DOHH2 (cell line): ENCODE measurements at regions not wholly inside any gene's neighbourhood (a gene's known extent, or its start where the extent isn't known, plus 50 kb on each side); places are given as distances from the start of the nearest gene placed in this dataset.
A peak's percentile ranks its signal among the peaks of the same experiment; 100 is the strongest.

Experiments
- H3F3A ChIP-seq: fragments of 200-600 bp; sonication (generic), shearing (Covaris generic); 2 replicates; pipeline ENCODE4 v1.6.0; 2016; ENCODE audit warnings: antibody characterized with exemption, mild to moderate bottlenecking; ENCODE audit not compliant: control insufficient read depth, insufficient read depth
- H3K27ac ChIP-seq: fragments of 200-600 bp; sonication (generic); 2 replicates; pipeline ENCODE4 v1.5.1; 2014; ENCODE audit warnings: low read depth, mild to moderate bottlenecking, low read length, moderate library complexity
- H3K27me3 ChIP-seq: fragments of 200-600 bp; sonication (generic); 2 replicates; pipeline ENCODE4 v1.6.1; 2014; ENCODE audit warnings: mild to moderate bottlenecking, low read length, mixed read lengths; ENCODE audit not compliant: control insufficient read depth
- H3K36me3 ChIP-seq: fragments of 200-600 bp; sonication (generic); 2 replicates; pipeline ENCODE4 v1.6.1; 2014; ENCODE audit warnings: mild to moderate bottlenecking, low read length, moderate library complexity, mixed read lengths; ENCODE audit not compliant: control insufficient read depth
- H3K4me1 ChIP-seq: fragments of 200-600 bp; sonication (generic); 2 replicates; pipeline ENCODE4 v1.6.1; 2014; ENCODE audit warnings: mild to moderate bottlenecking, low read length, mixed read lengths; ENCODE audit not compliant: control insufficient read depth
- H3K4me2 ChIP-seq: fragments of 200-600 bp; sonication (generic); 2 replicates; pipeline ENCODE4 v1.6.0; 2014; ENCODE audit warnings: mild to moderate bottlenecking, low read length, moderate library complexity
- H3K4me3 ChIP-seq: fragments of 200-600 bp; sonication (generic); 2 replicates; pipeline ENCODE4 v1.5.1; 2014; ENCODE audit warnings: mild to moderate bottlenecking, low read length, mixed read lengths
- H3K79me2 ChIP-seq: fragments of 200-600 bp; sonication (generic); 2 replicates; pipeline ENCODE4 v1.6.1; 2014; ENCODE audit warnings: mild to moderate bottlenecking, low read length, mixed read lengths; ENCODE audit not compliant: control insufficient read depth
- H3K9me2 ChIP-seq: fragments of 200-600 bp; sonication (generic); replicated peaks from 2 replicates; pipeline ENCODE4 v1.6.1; 2014; ENCODE audit warnings: mild to moderate bottlenecking, low read length, mixed read lengths; ENCODE audit not compliant: control insufficient read depth
- H3K9me3 ChIP-seq: fragments of 200-600 bp; sonication (generic); 2 replicates; pipeline ENCODE4 v1.6.1; 2014; ENCODE audit warnings: antibody characterized with exemption, low read length, mixed read lengths; ENCODE audit not compliant: control insufficient read depth, insufficient read depth
- H4K20me1 ChIP-seq: fragments of 200-600 bp; sonication (generic); 2 replicates; pipeline ENCODE4 v1.6.0; 2014; ENCODE audit warnings: low read depth, mild to moderate bottlenecking, antibody characterized with exemption, low read length, moderate library complexity; ENCODE audit not compliant: control insufficient read depth, insufficient read depth
- EZH2phosphoT487 ChIP-seq: fragments of 200-600 bp; sonication (generic); IDR thresholded peaks from 2 replicates; pipeline ENCODE4 v1.6.1; 2017; ENCODE audit warnings: borderline replicate concordance, mild to moderate bottlenecking, antibody characterized with exemption, low read length, moderate library complexity, mixed read lengths
- TF ChIP-seq, protein P1 (sequence below): fragments of 200-600 bp; sonication (generic); IDR thresholded peaks from one replicate; pipeline ENCODE4 v1.5.1; 2014; ENCODE audit warnings: antibody characterized with exemption, mild to moderate bottlenecking, low read depth, low read length; ENCODE audit not compliant: poor library complexity, severe bottlenecking

DNA sequence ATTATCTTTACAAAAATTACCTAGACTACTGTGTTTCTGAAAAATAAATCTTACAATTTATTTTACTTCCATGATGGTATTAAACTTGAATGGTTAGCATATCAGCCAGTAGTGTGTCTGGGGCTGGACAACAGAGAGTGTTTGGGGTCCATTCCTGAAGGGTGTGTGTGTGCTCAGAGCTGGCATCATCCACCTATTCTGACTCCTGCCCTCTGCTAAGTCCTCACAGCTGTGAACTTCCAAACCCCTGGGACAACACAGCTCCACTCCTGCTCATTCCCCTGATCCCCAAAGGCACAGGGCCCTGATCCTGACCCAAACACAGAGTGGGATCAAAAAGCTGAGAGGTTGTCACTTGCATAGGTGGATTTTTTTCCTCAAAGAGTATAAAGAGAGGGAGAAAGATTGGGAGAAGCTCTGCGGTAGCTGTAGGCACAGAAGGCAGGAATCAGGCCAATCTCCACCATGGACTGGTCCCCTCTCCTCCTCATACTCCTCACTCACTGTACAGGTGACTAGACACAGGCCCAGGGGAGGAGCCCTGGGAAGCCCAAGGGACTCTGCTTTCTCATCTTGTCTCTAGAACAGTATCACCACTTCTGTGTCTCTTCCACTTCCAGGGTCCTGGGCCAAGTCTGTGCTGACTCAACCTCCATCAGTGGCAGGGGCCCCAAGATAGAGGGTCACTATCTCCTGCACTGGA lies 55.7 kb upstream of the TOP3B start:
- no peak for TF ChIP-seq EZH2phosphoT487
- TF ChIP-seq, protein P1, sequence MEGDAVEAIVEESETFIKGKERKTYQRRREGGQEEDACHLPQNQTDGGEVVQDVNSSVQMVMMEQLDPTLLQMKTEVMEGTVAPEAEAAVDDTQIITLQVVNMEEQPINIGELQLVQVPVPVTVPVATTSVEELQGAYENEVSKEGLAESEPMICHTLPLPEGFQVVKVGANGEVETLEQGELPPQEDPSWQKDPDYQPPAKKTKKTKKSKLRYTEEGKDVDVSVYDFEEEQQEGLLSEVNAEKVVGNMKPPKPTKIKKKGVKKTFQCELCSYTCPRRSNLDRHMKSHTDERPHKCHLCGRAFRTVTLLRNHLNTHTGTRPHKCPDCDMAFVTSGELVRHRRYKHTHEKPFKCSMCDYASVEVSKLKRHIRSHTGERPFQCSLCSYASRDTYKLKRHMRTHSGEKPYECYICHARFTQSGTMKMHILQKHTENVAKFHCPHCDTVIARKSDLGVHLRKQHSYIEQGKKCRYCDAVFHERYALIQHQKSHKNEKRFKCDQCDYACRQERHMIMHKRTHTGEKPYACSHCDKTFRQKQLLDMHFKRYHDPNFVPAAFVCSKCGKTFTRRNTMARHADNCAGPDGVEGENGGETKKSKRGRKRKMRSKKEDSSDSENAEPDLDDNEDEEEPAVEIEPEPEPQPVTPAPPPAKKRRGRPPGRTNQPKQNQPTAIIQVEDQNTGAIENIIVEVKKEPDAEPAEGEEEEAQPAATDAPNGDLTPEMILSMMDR: no peak
- Histone ChIP-seq H3K9me3 (no peaks in the 10 kb centered on the region; the same call in 1 of the 2 replicates), H3K27me3 (no peaks in the 10 kb centered on the region), H3K4me1 (peaks cover 98% of the 10 kb centered on the region), H4K20me1 (no peaks in the 10 kb centered on the region), H3K4me2 (peak overlapping the region; percentile 68), H3F3A (peaks cover 33% of the 10 kb centered on the region), H3K79me2 (peaks cover 90% of the 10 kb centered on the region), H3K4me3 (peak overlapping the region; percentile 46), H3K9me2 (no peaks in the 10 kb centered on the region), H3K36me3 (peaks cover 51% of the 10 kb centered on the region), H3K27ac (peak overlapping the region; percentile 86)

DNA sequence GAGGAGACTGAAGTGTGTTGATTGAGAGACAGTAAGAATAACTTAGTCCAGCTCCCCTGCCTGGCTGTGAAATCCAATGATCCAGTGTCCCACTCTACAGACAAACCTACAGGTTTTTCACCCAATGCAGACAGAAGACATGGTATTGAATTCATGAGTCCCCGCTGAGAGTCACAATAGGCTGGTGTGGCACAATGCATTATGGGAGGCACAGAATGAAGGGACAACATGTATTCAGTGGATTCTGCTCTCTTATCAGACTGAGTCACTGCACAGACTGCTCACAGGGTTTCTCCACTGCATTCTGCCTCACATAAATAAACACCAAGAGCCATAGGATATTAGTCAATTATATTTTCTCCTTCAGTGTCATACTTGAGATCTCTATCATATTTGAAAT lies 55.2 kb upstream of the TOP3B start:
- Histone ChIP-seq H3K4me1 (peaks cover 98% of the 10 kb centered on the region), H3K27ac (peak overlapping the region; percentile 86), H3F3A (peaks cover 33% of the 10 kb centered on the region), H4K20me1 (no peaks in the 10 kb centered on the region), H3K9me2 (no peaks in the 10 kb centered on the region), H3K4me2 (peak overlapping the region; percentile 68), H3K9me3 (no peaks in the 10 kb centered on the region; the same call in 1 of the 2 replicates), H3K4me3 (peak overlapping the region; percentile 46), H3K36me3 (peaks cover 46% of the 10 kb centered on the region), H3K27me3 (no peaks in the 10 kb centered on the region), H3K79me2 (peaks cover 90% of the 10 kb centered on the region)
- TF ChIP-seq EZH2phosphoT487: no peak
- TF ChIP-seq, protein P1: no peak

DNA sequence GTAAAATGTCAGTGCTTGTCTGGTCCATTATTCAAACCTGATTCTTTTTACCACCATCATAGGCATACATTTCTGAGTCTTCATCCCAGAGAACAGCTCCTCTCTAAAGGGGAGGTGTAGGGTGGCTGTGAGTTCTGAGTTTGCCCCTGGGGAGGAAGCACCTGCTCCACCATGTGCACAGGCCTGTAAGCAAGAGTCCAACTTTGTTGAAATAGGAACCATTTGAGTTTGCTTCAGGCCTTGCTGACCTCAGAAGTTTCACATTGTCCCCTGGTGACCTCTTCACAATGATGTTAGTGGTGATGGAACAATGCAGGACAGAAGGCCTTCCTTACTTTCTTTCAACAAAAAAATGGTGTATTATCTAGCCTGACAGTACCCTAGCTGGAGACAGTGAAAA lies 54.6 kb upstream of the TOP3B start:
- Histone ChIP-seq H3K4me3 (peak overlapping the region; percentile 46), H3K27ac (peak overlapping the region; percentile 86), H3F3A (peaks cover 35% of the 10 kb centered on the region), H3K4me1 (peaks cover 99% of the 10 kb centered on the region), H3K4me2 (peak overlapping the region; percentile 68), H3K9me3 (no peaks in the 10 kb centered on the region; the same call in 1 of the 2 replicates), H3K9me2 (no peaks in the 10 kb centered on the region), H3K27me3 (no peaks in the 10 kb centered on the region), H3K79me2 (peaks cover 86% of the 10 kb centered on the region), H3K36me3 (peaks cover 48% of the 10 kb centered on the region), H4K20me1 (no peaks in the 10 kb centered on the region)
- TF ChIP-seq, protein P1: no peak
- TF ChIP-seq EZH2phosphoT487: no peak
